OCI-LY7 (cell line): ENCODE measurements at regions not wholly inside any gene's neighbourhood (a gene's known extent, or its start where the extent isn't known, plus 50 kb on each side); places are given as distances from the start of the nearest gene placed in this dataset.

Experiments used
- BruUV-seq: library from RNA; stranded (reverse); fragments of 400-500 nt; replicated peaks from 2 replicates; lab custom pipeline; 2021; lab: Mats Ljungman, UMichigan
- CTCF ChIA-PET: fragments of 300-600 bp; sonication (Branson Sonifier 250); formaldehyde crosslinking; loops from one replicate; lab custom pipeline; 2022; ENCODE audit warnings: antibody characterized with exemption; ENCODE audit not compliant: unreplicated experiment; lab: Charles Lee
- POLR2A ChIA-PET: fragments of 300-600 bp; sonication (Branson Sonifier 250); formaldehyde crosslinking; loops from one replicate; lab custom pipeline; 2022; ENCODE audit warnings: antibody characterized with exemption; lab: Charles Lee
- DNase-seq: peaks from one replicate; pipeline ENCODE4 v3.0.0-alpha.2; 2015; ENCODE audit warnings: low spot score
- H2AFZ ChIP-seq: fragments of 200-600 bp; sonication (generic), shearing (Covaris generic); 2 replicates; pipeline ENCODE4 v1.6.1; 2014; ENCODE audit warnings: mild to moderate bottlenecking, antibody characterized with exemption, low read length, moderate library complexity
- H3K27ac ChIP-seq: fragments of 200-600 bp; sonication (generic); 2 replicates; pipeline ENCODE4 v1.5.1; 2014; ENCODE audit warnings: mixed run types, low read depth, mild to moderate bottlenecking, moderate library complexity, low read length, inconsistent platforms; ENCODE audit not compliant: poor library complexity, severe bottlenecking
- H3K36me3 ChIP-seq: fragments of 200-600 bp; sonication (generic); 2 replicates; pipeline ENCODE4 v1.6.1; 2014; ENCODE audit warnings: mild to moderate bottlenecking, antibody characterized with exemption, low read length, moderate library complexity, mixed read lengths; ENCODE audit not compliant: insufficient read depth
- H3K4me1 ChIP-seq: fragments of 200-600 bp; sonication (generic); 2 replicates; pipeline ENCODE4 v1.5.1; 2014; ENCODE audit warnings: mild to moderate bottlenecking, low read length; ENCODE audit not compliant: insufficient read depth, poor library complexity, severe bottlenecking
- H3K4me2 ChIP-seq: fragments of 200-600 bp; sonication (generic); 2 replicates; pipeline ENCODE4 v1.6.1; 2014; ENCODE audit warnings: mild to moderate bottlenecking, low read length
- H3K4me3 ChIP-seq: fragments of 200-600 bp; sonication (generic); 2 replicates; pipeline ENCODE4 v1.5.1; 2014; ENCODE audit warnings: mild to moderate bottlenecking, low read depth, low read length; ENCODE audit not compliant: poor library complexity, severe bottlenecking
- H3K79me2 ChIP-seq: fragments of 200-600 bp; sonication (generic); 2 replicates; pipeline ENCODE4 v1.6.1; 2016; ENCODE audit warnings: low read depth, mild to moderate bottlenecking, low read length, moderate library complexity, mixed read lengths; ENCODE audit not compliant: insufficient read depth
- H3K9me2 ChIP-seq: fragments of 200-600 bp; sonication (generic); 2 replicates; pipeline ENCODE4 v1.6.1; 2016; ENCODE audit warnings: mild to moderate bottlenecking, low read length, mixed read lengths; ENCODE audit not compliant: insufficient read depth
- H3K9me3 ChIP-seq: fragments of 200-600 bp; sonication (generic); 2 replicates; pipeline ENCODE4 v1.6.1; 2014; ENCODE audit warnings: mild to moderate bottlenecking, mixed run types, low read length, mixed read lengths
- H4K20me1 ChIP-seq: fragments of 200-600 bp; sonication (generic); 2 replicates; pipeline ENCODE4 v1.6.1; 2014; ENCODE audit warnings: mild to moderate bottlenecking, antibody characterized with exemption, low read length, moderate library complexity, mixed read lengths; ENCODE audit not compliant: insufficient read depth
- EZH2phosphoT487 ChIP-seq: fragments of 200-600 bp; sonication (generic); IDR thresholded peaks from 2 replicates; pipeline ENCODE4 v1.6.1; 2018; ENCODE audit warnings: low read depth, borderline replicate concordance, mild to moderate bottlenecking, mixed run types, antibody characterized with exemption, low read length, moderate library complexity, mixed read lengths
- intact Hi-C: fragments of 100-400 bp; cut with micrococcal nuclease; formaldehyde crosslinking; loops from one replicate; pipeline ENCODE4 v1.10.0; 2022; ENCODE audit not compliant: unreplicated experiment
- TF ChIP-seq, protein P1 (sequence below): fragments of 200-600 bp; sonication (generic); conservative IDR thresholded peaks from 2 replicates; pipeline ENCODE4 v1.5.1; 2014; ENCODE audit warnings: mild to moderate bottlenecking, antibody characterized with exemption, low read length, moderate library complexity, mixed read lengths

DNA sequence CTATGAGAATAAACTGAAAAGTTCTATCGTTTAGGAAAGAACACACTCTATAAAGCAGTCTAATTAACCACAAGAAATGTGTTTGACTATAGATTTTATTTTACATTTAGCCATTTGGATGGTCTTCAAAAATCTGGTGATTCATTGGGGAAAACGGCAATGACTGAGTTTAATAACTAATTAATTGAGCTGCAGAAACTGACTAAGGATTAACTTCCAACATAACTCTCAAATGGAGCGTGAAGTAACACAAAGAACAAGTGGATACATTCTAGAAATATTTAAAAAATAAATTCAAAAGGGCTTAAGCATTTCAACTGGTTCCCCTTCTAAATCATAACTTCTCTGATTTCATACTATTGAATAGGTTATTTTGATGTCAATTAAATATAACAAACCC is 1582.4 kb downstream of the PCDH18 start:
- POLR2A ChIA-PET = interaction anchor here (0.7 kb wide), 1 partner anchor 169 kb away, joined by 3 read pairs; no protein-coding TSS in a partner anchor
- BruUV-seq = no TSS peak
- Histone ChIP-seq H3K4me1 (no peaks in the 10 kb centered on the region), H3K4me3 (no peak overlapping the region), H3K9me2 (no peaks in the 10 kb centered on the region), H2AFZ (no peak overlapping the region), H3K79me2 (no peaks in the 10 kb centered on the region), H4K20me1 (no peaks in the 10 kb centered on the region), H3K4me2 (no peak overlapping the region), H3K27ac (no peak overlapping the region), H3K36me3 (no peaks in the 10 kb centered on the region), H3K9me3 (no peaks in the 10 kb centered on the region)
- intact Hi-C loops = no loop called here
- CTCF ChIA-PET = no interaction called here
- DNase-seq = no peak
- TF ChIP-seq, protein P1, sequence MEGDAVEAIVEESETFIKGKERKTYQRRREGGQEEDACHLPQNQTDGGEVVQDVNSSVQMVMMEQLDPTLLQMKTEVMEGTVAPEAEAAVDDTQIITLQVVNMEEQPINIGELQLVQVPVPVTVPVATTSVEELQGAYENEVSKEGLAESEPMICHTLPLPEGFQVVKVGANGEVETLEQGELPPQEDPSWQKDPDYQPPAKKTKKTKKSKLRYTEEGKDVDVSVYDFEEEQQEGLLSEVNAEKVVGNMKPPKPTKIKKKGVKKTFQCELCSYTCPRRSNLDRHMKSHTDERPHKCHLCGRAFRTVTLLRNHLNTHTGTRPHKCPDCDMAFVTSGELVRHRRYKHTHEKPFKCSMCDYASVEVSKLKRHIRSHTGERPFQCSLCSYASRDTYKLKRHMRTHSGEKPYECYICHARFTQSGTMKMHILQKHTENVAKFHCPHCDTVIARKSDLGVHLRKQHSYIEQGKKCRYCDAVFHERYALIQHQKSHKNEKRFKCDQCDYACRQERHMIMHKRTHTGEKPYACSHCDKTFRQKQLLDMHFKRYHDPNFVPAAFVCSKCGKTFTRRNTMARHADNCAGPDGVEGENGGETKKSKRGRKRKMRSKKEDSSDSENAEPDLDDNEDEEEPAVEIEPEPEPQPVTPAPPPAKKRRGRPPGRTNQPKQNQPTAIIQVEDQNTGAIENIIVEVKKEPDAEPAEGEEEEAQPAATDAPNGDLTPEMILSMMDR = no peak
- no peak for TF ChIP-seq EZH2phosphoT487

- intact Hi-C loops = no loop called here
- H4K20me1 ChIP-seq = no peaks in the 10 kb centered on the region
- no peaks in the 10 kb centered on the region for H3K4me1 ChIP-seq
- H3K79me2 ChIP-seq = no peaks in the 10 kb centered on the region
- H2AFZ ChIP-seq = no peak overlapping the region
- CTCF ChIA-PET = no interaction called here
- no peak overlapping the region for H3K27ac ChIP-seq
- no peak overlapping the region for H3K4me3 ChIP-seq
- no peak overlapping the region for H3K4me2 ChIP-seq
- POLR2A ChIA-PET = interaction anchor here (0.5 kb wide), 1 partner anchor 156 kb away, joined by 3 read pairs; no protein-coding TSS in a partner anchor
- H3K9me2 ChIP-seq = no peaks in the 10 kb centered on the region
- no TSS peak for BruUV-seq
- no peaks in the 10 kb centered on the region for H3K36me3 ChIP-seq
- H3K9me3 ChIP-seq = no peaks in the 10 kb centered on the region
- DNase-seq = no peak
- TF ChIP-seq, protein P1 = no peak
Measured at GRCh38 chr4:135948797-135949196, 1583.5 kb downstream of the PCDH18 start.

DNA sequence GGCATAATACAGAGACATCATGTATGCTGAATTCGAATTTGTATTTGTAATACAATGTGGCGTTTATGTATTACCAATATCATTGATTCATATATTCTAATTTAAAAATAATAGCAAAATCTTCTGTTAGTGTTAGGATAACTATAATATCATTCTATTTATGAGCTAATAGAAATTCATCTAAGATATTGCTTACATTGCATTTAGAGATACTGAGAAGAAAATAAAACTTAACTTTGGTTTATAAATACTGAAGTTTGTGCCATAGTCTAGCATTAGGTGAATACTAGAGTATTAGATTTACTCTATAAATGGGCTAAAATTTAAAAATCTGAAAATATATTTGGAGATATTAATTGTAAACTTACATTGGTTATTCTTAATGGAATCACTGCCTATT is 1590.6 kb downstream of the PCDH18 start:
- Histone ChIP-seq H3K9me2 (no peaks in the 10 kb centered on the region), H3K36me3 (no peaks in the 10 kb centered on the region), H3K79me2 (no peaks in the 10 kb centered on the region), H3K27ac (no peak overlapping the region), H4K20me1 (no peaks in the 10 kb centered on the region), H3K9me3 (no peaks in the 10 kb centered on the region), H3K4me2 (no peak overlapping the region), H3K4me1 (no peaks in the 10 kb centered on the region), H2AFZ (no peak overlapping the region), H3K4me3 (no peak overlapping the region)
- no peak for DNase-seq
- intact Hi-C loops = no loop called here
- no TSS peak for BruUV-seq
- ChIA-PET CTCF (no interaction called here), POLR2A (interaction anchor here (0.8 kb wide), 1 partner anchor 791 kb away, joined by 5 read pairs; no protein-coding TSS in a partner anchor)
- TF ChIP-seq, protein P1 = no peak
- TF ChIP-seq EZH2phosphoT487 = no peak
